B cell (primary cell): ENCODE measurements at regions not wholly inside any gene's neighbourhood (a gene's known extent, or its start where the extent isn't known, plus 50 kb on each side); places are given as distances from the start of the nearest gene placed in this dataset.
"Not testable (repeated sequence)": the region's sequence is repeated elsewhere in the genome, so short reads cannot be mapped to it uniquely, and the experiment has no call there.

Experiments used
- ATAC-seq: fragments of 200-7000 bp; cut with Tn5 transposase; one replicate; pipeline ENCODE4 v1.10.0; 2021; ENCODE audit warnings: low read depth, mild to moderate bottlenecking, moderate number of reproducible peaks, moderate library complexity
- CTCF ChIA-PET: fragments of 350-600 bp; sonication (Branson Sonifier 250); formaldehyde crosslinking; loops from one replicate; lab custom pipeline; 2021; ENCODE audit warnings: antibody characterized with exemption, inconsistent platforms; lab: Charles Lee
- POLR2A ChIA-PET: fragments of 350-600 bp; sonication (Branson Sonifier 250); formaldehyde crosslinking; loops from one replicate; lab custom pipeline; 2021; ENCODE audit warnings: antibody characterized with exemption; lab: Charles Lee
- DNase-seq: peaks from one replicate; pipeline ENCODE4 v3.0.0; 2013
- H2AFZ ChIP-seq: 2 replicates; pipeline ENCODE4 v1.6.1; 2012; ENCODE audit warnings: mild to moderate bottlenecking, low read depth, low read length; ENCODE audit not compliant: insufficient read depth, poor library complexity, severe bottlenecking
- H3K27ac ChIP-seq, 2 donors: 1 replicate in 1 of 2; 2 replicates in 1 of 2; pipeline ENCODE4 v1.5.1; 2012 to 2013; ENCODE audit warnings: low read length in 2 of 2, mild to moderate bottlenecking in 2 of 2, moderate library complexity in 1 of 2
- H3K27me3 ChIP-seq, 4 experiments: fragments of 200-600 bp in 1 of 4; sonication (generic) in 1 of 4; replicated peaks in 1 of 4; 1 replicate in 2 of 4; 2 replicates in 2 of 4; pipeline versions ENCODE4 v1.6.1 to v1.7.0; 2013 to 2016; ENCODE audit warnings: low read length in 3 of 4, mild to moderate bottlenecking in 2 of 4, mixed read lengths in 1 of 4, moderate library complexity in 1 of 4; ENCODE audit not compliant: insufficient read depth in 4 of 4, control insufficient read depth in 3 of 4; ENCODE audit errors: control extremely low read depth in 1 of 4
- H3K36me3 ChIP-seq, 2 experiments: replicated peaks in 1 of 2; 1 replicate in 1 of 2; 2 replicates in 1 of 2; pipeline versions ENCODE4 v1.6.1 to v1.7.1; 2013; ENCODE audit warnings: low read length in 1 of 2; ENCODE audit not compliant: insufficient read depth in 2 of 2, control insufficient read depth in 1 of 2; ENCODE audit errors: control extremely low read depth in 1 of 2, extremely low read depth in 1 of 2
- H3K4me1 ChIP-seq, 2 donors: fragments of 200-600 bp in 1 of 2; sonication (generic) in 1 of 2; 1 replicate in 1 of 2; 2 replicates in 1 of 2; pipeline versions ENCODE4 v1.5.1 to v1.6.1; 2013 to 2017; ENCODE audit warnings: low read length in 2 of 2; ENCODE audit not compliant: control insufficient read depth in 2 of 2, insufficient read depth in 2 of 2
- H3K4me2 ChIP-seq: replicated peaks from 2 replicates; pipeline ENCODE3; 2012; ENCODE audit warnings: mild to moderate bottlenecking, low read depth, low read length; ENCODE audit not compliant: poor library complexity, severe bottlenecking
- H3K4me3 ChIP-seq, 5 experiments: fragments of 200-600 bp in 1 of 5; sonication (generic) in 1 of 5; 1 replicate in 3 of 5; 2 replicates in 2 of 5; pipeline versions ENCODE4 v1.5.1 to v1.7.0; 2011 to 2016; ENCODE audit warnings: low read length in 4 of 5, mild to moderate bottlenecking in 4 of 5, low read depth in 2 of 5, control low read depth in 1 of 5, moderate library complexity in 1 of 5; ENCODE audit not compliant: insufficient read depth in 1 of 5; ENCODE audit errors: control extremely low read depth in 1 of 5, extremely low read depth in 1 of 5
- H3K79me2 ChIP-seq: fragments of 200-600 bp; sonication (generic); one replicate; pipeline ENCODE4 v1.6.0; 2016; ENCODE audit warnings: low read length; ENCODE audit not compliant: control insufficient read depth, insufficient read depth
- H3K9ac ChIP-seq: fragments of 200-600 bp; sonication (generic); 2 replicates; pipeline ENCODE4 v1.6.1; 2017; ENCODE audit warnings: mild to moderate bottlenecking, low read length, moderate library complexity
- H3K9me3 ChIP-seq, 3 donors: one replicate each; pipeline versions ENCODE4 v1.6.1 to v1.7.1; 2013; ENCODE audit warnings: low read length in 2 of 3; ENCODE audit not compliant: control insufficient read depth in 2 of 3, insufficient read depth in 1 of 3; ENCODE audit errors: control extremely low read depth in 1 of 3
- H4K20me1 ChIP-seq: 2 replicates; pipeline ENCODE4 v1.6.0; 2012; ENCODE audit warnings: mild to moderate bottlenecking, low read length; ENCODE audit not compliant: insufficient read depth, control insufficient read depth, poor library complexity, severe bottlenecking
- H3K27ac Mint-ChIP-seq: one replicate; pipeline ENCODE4 v1.8.0; 2021; ENCODE audit warnings: mixed read lengths
- H3K27me3 Mint-ChIP-seq: one replicate; pipeline ENCODE4 v1.8.0; 2021; ENCODE audit warnings: mixed read lengths
- H3K4me1 Mint-ChIP-seq: one replicate; pipeline ENCODE4 v1.8.0; 2021; ENCODE audit warnings: mixed read lengths
- H3K4me3 Mint-ChIP-seq: one replicate; pipeline ENCODE4 v1.8.0; 2021; ENCODE audit warnings: mixed read lengths
- H3K9me3 Mint-ChIP-seq: one replicate; pipeline ENCODE4 v1.8.0; 2022; ENCODE audit warnings: mixed read lengths; ENCODE audit not compliant: insufficient read depth
- CTCF ChIP-seq: fragments of 200-600 bp; IDR thresholded peaks from one replicate; pipeline ENCODE4 v1.8.0; 2022; ENCODE audit warnings: antibody characterized with exemption, mild to moderate bottlenecking
- EZH2 ChIP-seq: IDR thresholded peaks from 2 replicates; pipeline ENCODE4 v1.6.1; 2012; ENCODE audit warnings: borderline replicate concordance, low read depth, mild to moderate bottlenecking, moderate library complexity, low read length; ENCODE audit not compliant: insufficient read depth, poor library complexity, severe bottlenecking
- WGBS: methylation state at CpG from one replicate; pipeline ENCODE4 v1.1.5; 2013; ENCODE audit warnings: missing lambda C conversion rate; ENCODE audit not compliant: insufficient coverage; 5-methylcytosine and 5-hydroxymethylcytosine counted together
- intact Hi-C: fragments of 100-400 bp; cut with micrococcal nuclease; formaldehyde crosslinking; loops from one replicate; pipeline ENCODE4 v1.10.0; 2022

- Histone ChIP-seq H3K9me3 (no peaks in the 10 kb centered on the region), H3K36me3 (no peaks in the 10 kb centered on the region), H3K79me2 (no peaks in the 10 kb centered on the region), H3K4me2 (no peak overlapping the region), H4K20me1 (no peaks in the 10 kb centered on the region), H3K27me3 (no peaks in the 10 kb centered on the region), H3K4me3 (no peak overlapping the region), H2AFZ (no peak overlapping the region), H3K4me1 (no peaks in the 10 kb centered on the region), H3K27ac (no peak overlapping the region), H3K9ac (no peak overlapping the region)
- H3K27ac Mint-ChIP-seq = no peak overlapping the region
- no peaks in the 10 kb centered on the region for H3K9me3 Mint-ChIP-seq
- CTCF ChIA-PET = no interaction called here
- DNase-seq (no peak), ATAC-seq (no peak)
- intact Hi-C loops = no loop called here
- no CpG with 5 or more reads among the region's 6 CpGs for WGBS
- TF ChIP-seq CTCF (no peak), EZH2 (no peak)
- no peaks in the 10 kb centered on the region for H3K27me3 Mint-ChIP-seq
- POLR2A ChIA-PET = no interaction called here
- no peak overlapping the region for H3K4me3 Mint-ChIP-seq
- H3K4me1 Mint-ChIP-seq = no peaks in the 10 kb centered on the region
These were observed 630.6 kb upstream of the ZNF804A start for GRCh38 chr2:183967756-183968155.

GRCh38 chr2:183975676-183976075 is 622.7 kb upstream of the ZNF804A start:
- H3K27ac ChIP-seq, H2AFZ ChIP-seq, POLR2A ChIA-PET, intact Hi-C loops, H4K20me1 ChIP-seq, H3K4me2 ChIP-seq, H3K9me3 Mint-ChIP-seq, H3K36me3 ChIP-seq, H3K4me3 Mint-ChIP-seq, H3K27ac Mint-ChIP-seq, H3K4me1 Mint-ChIP-seq, CTCF ChIA-PET, H3K9me3 ChIP-seq, H3K27me3 Mint-ChIP-seq, H3K9ac ChIP-seq, H3K4me3 ChIP-seq, H3K79me2 ChIP-seq, H3K27me3 ChIP-seq, ATAC-seq, H3K4me1 ChIP-seq, DNase-seq: not testable (repeated sequence)
- 94% methylated on average over 8 of the region's 8 CpGs for WGBS
